Frontal cortex (tissue), 3 donors: ENCODE measurements at regions not wholly inside any gene's neighbourhood (a gene's known extent, or its start where the extent isn't known, plus 50 kb on each side); places are given as distances from the start of the nearest gene placed in this dataset.

Experiments
- DNase-seq, 2 donors: peaks; one replicate each; pipeline ENCODE4 v3.0.0; 2012; ENCODE audit warnings: low spot score in 2 of 2
- FAIRE-seq: peaks from 2 replicates; lab custom pipeline; 2012; peaks lifted over from hg19 to GRCh38; lab: Jason Lieb, UNC
- donor health status: control.
- donor health status: control.
- donor health status: control.

DNA sequence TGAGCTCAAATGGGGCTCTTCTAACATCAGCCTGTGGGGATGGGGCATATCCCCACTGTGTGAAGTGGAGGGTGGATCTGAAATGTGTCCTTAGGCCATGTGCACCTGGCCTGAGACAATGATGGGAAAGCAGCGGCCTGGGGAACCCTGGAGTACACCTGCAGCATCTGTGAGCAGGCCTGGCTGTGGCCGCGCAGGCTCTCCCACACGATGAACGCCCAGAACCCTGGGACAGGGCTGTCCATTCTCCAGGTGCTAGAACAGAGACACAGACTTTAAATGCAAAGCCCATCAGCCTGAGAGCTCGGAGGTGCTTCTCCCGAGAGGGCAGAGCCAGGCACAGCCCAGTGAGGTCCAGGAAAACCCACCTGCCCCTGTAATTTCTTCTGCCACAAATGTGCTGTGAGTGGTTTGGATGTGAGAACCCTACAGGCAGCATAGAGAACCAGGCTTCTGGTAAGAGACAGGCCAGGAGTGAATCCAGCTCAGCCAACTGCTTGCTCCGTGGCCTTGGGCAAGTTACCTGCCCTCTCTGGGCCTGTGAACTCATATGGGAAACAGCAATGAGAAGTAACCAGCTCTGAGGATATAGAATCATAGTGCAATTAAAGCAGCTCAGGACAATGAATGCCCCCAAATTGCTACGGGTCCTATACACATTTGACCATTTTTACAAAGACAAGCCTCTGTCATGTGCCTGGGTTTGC is 167.9 kb downstream of the SHANK2 start:
- DNase-seq (no peak), FAIRE-seq (no peak)

GRCh38 chr11:71083105-71083504 is 169.3 kb downstream of the SHANK2 start:
- DNase-seq (no peak), FAIRE-seq (no peak)

- DNase-seq (no peak), FAIRE-seq (no peak)
Observed at GRCh38 chr11:71082454-71082853, 169.9 kb downstream of the SHANK2 start.

DNA sequence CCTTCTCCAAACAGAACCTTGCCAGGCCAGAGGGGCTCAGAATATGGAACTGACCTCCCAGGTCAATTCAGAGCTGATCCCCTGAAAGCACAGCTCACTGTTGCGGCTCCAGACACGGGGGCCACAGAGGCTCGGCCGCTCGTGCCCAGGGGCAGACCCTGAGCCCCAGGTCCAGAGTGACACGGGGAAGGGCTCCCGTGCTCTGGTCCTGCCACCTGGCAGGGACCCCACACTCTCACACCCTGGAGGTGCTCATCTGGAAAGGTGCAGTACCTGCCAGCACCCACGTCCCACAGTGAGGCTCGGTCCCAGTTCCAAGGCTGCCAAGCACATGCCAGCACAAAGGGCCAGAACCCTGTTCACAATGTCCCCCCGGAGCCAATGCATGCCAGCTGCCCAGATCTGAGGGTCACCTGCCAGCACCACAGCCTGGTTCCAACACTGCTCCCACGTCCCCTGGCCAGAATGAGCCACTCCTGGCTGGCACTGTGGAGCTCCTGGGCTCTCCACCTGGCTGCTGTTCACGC is 170.6 kb downstream of the SHANK2 start:
- no peak for DNase-seq
- FAIRE-seq = no peak

DNA sequence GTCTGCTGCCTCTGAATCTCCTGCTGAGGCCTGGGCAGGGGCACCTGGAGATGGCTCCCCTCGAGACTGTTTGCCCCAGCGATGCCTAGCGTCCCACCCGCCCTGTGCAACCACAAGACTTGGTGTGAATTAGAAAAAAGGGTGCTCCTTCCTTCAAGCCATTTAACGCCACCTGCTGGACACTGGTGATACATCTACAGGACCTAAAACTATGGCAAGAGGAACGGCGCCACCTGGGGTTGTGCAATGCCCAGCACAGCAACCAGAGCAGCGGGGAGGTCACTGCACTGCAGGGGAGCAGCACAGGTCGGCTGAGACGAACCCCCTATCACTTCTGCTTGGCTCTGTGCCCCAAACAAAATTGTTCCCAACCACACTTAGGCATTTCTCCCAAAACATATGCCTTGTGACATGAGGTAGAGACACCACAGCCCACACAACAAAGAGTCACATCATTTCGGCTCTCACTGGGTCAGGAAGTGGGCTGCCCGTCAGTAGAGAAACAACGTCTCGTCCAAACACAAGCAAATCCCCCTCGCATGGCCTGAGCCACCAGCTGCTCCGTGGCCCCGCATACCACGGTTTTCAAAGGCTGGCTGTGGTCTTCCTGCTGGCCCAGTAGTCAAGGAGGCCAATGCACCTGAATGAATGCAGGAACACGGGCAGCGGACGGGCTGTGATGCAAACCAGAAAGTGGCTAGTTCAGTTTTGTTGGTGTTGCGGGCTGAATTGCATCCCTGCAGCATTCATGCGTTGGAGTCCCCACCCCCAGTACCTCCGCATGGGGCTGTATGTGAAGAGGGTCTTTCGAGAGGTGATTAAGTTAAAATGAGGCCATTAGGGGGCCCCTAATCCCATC is 171.9 kb downstream of the SHANK2 start:
- peak; percentile 41 to 72 for DNase-seq
- no peak for FAIRE-seq

DNA sequence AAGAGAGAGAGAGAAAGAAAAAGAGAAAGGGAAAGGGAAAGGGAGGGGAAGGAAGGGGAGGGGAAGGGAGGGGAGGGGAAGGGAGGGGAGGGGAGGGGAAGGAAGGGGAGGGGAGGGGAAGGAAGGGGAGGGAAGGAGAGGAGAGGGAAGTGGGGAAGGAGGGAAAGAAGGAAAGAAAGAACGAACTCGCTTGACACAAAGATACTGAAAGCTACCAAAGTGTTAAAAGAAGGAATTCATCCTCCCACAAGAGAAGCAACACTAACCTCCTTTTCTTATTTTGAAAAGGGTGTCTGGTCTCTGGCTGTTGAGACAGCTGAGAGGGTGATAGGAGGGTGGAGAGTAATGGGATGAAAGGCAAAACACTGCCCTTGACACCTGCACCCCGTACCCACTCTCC is 172.6 kb downstream of the SHANK2 start:
- FAIRE-seq (no peak), DNase-seq (no peak)

- no peak for DNase-seq
- FAIRE-seq = no peak
Observed at GRCh38 chr11:71078482-71078881, 173.9 kb downstream of the SHANK2 start.

DNA sequence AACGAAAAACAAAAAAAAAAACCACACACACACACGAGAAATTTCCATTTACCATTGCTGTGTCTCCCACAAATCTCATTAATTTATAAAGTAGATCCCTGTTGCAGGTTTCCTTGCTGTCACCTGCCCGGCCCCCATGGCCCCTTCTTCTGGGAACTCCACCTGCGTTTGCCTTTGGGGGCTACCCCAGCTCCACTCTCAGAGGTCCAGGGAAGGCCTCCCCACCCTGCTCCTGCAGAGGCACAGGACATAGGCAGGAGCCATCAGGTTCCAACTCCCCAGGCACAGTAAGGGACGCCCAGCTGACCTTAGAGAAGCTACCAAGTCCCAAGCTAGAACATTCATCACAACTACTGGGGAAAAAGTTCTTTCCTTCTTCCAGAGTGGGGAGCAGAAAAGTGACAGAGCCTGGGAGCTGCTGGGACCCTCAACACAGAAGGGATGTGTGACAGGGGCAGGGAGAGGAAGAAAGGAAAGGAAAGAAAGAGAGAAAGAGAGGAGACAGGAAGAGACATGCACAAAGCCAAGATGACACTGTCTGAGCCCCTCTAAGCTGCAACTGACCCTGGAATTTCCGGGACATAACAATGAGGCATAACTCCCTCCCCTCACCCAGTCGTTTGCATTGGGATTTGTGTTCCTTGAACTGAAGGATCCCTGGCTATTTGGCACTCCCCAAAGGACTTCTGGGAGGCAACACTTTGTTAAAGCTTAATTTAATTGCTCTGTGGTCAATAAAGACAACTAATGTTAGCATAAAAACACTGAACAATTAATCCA is 175.7 kb downstream of the SHANK2 start:
- no peak for FAIRE-seq
- no peak for DNase-seq

DNA sequence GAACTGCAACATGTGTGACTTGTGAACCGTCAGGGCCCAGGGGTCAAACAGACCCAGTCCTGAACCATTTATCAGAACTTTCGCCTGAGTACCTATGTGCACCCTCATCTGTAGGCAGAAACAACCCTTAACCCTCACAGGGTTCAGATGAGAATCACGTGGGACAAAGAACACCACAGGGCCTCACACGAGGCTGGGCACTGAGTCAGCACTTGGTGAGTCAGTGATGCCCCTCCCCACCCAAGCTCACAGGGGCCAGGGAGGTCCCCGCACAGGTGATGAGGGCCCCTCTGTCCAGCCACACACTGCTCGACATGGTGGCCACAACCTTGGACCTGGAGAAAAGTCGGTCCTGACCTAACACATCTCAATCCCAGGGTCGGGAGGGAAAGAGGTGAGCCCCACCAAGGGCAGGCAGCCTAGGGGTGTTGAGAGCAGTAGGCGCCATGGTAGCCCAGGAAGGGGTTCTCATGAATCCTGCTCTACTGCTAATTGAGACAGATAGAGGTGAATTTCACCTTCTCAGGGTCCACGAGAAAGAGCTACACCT is 176.4 kb downstream of the SHANK2 start:
- FAIRE-seq (no peak), DNase-seq (no peak)

- DNase-seq (no peak), FAIRE-seq (no peak)
Observed at GRCh38 chr11:71075116-71075720, 177.2 kb downstream of the SHANK2 start.

DNA sequence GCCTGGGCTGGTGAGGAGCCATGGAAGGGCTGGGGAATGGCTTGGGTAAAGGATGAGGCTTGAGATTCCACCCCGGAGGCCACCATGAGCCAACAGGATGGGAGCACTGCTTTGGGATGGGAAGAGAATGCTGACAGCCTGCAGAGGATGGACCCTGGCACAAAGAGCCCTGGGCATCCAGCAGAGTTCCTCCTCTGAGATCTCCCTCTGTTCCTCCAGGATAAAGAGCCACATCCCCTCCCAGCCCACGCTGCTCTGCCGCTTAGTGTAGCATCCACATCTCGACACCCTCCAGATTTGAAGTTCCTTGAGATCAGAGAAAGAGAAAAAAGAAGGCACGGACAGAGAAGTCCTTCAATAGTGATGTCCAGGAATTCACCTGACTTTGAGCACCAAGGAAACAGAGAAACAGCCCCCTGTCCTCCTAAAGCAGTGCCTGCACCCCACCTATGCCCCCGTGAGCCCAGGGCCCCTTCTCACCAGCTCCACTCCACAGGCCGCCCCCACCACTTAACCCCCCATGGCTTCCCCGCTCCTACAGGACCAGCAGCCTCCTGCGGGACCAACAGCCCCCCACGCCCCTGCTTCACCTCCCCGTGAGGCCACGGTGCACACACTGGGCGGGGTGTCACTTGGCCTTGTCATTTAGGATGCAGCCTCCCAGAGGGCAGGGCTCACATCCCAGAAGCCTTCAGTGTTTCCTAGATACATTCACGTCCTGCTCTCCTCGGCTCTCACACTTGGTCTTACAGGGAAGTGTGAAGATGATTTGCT is 180.5 kb downstream of the SHANK2 start:
- no peak for DNase-seq
- FAIRE-seq = no peak

GRCh38 chr11:71070490-71071453 is 181.6 kb downstream of the SHANK2 start:
- no peak for DNase-seq
- no peak for FAIRE-seq

DNA sequence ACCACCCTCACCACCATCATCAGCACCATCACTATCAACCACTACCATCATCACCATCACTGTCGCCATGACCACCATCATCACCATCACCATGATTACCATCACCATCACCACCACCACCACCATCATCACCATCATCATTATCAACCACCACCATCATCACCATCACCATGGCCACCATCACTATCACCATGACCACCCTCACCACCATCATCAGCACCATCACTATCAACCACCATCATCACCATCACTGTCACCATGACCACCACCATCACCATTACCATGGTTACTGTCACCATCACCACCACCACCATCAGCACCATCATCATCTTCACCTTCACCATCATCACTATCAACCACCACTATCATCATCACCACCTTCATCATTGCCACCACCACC is 183.4 kb downstream of the SHANK2 start:
- no peak for DNase-seq
- FAIRE-seq = no peak

- no peak for FAIRE-seq
- no peak for DNase-seq
Observed at GRCh38 chr11:71067753-71068152, 184.6 kb downstream of the SHANK2 start.

GRCh38 chr11:71066311-71066710 is 186.1 kb downstream of the SHANK2 start:
- DNase-seq (no peak), FAIRE-seq (no peak)

DNA sequence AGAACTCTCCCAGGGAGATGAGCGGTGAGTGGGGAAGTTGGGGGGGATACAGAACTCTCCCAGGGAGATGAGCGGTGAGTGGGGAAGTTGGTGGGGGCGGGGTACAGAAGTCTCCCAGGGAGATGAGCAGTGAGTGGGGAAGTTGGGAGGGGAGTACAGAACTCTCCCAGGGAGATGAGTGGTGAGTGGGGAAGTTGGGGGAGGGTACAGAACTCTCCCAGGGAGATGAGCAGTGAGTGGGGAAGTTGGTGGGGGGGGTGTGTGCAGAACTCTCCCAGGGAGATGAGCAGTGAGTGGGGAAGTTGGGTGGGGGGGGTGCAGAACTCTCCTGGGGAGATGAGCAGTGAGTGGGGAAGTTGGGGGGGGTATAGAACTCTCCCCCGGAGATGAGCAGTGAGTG is 186.5 kb downstream of the SHANK2 start:
- FAIRE-seq (no peak), DNase-seq (no peak)

GRCh38 chr11:71064702-71065515 is 187.5 kb downstream of the SHANK2 start:
- no peak for FAIRE-seq
- no peak for DNase-seq
